Neural cell (in vitro differentiated cells): ENCODE measurements at regions not wholly inside any gene's neighbourhood (a gene's known extent, or its start where the extent isn't known, plus 50 kb on each side); places are given as distances from the start of the nearest gene placed in this dataset.

Experiments
- H2AFZ ChIP-seq: fragments of 200-600, 300-800 bp; sonication (generic), shearing (Covaris generic); 2 replicates; pipeline ENCODE4 v1.6.0; 2014; ENCODE audit warnings: low read depth, mild to moderate bottlenecking, antibody characterized with exemption, low read length, moderate library complexity
- H3F3A ChIP-seq: fragments of 200-600 bp; shearing (Covaris generic); 2 replicates; pipeline ENCODE4 v1.6.1; 2016; ENCODE audit warnings: mild to moderate bottlenecking, moderate library complexity, mixed read lengths, antibody characterized with exemption, low read length; ENCODE audit not compliant: insufficient read depth, poor library complexity, severe bottlenecking
- H3K27ac ChIP-seq: fragments of 200-600, 300-800 bp; sonication (generic), shearing (Covaris generic); 2 replicates; pipeline ENCODE4 v1.5.1; 2014; ENCODE audit warnings: mild to moderate bottlenecking, low read length, moderate library complexity
- H3K27me3 ChIP-seq: fragments of 300-800, 200-600 bp; sonication (generic), shearing (Covaris generic); 2 replicates; pipeline ENCODE4 v1.6.0; 2014; ENCODE audit warnings: mild to moderate bottlenecking, low read depth, low read length, moderate library complexity; ENCODE audit not compliant: insufficient read depth
- H3K36me3 ChIP-seq: fragments of 300-800, 200-600 bp; sonication (generic), shearing (Covaris generic); 2 replicates; pipeline ENCODE4 v1.5.1; 2014; ENCODE audit warnings: mild to moderate bottlenecking, antibody characterized with exemption, low read length, moderate library complexity; ENCODE audit not compliant: insufficient read depth
- H3K4me2 ChIP-seq: fragments of 300-800, 200-600 bp; sonication (generic), shearing (Covaris generic); 2 replicates; pipeline ENCODE4 v1.6.0; 2014; ENCODE audit warnings: mild to moderate bottlenecking, low read length
- H3K4me3 ChIP-seq: fragments of 300-800, 200-600 bp; sonication (generic), shearing (Covaris generic); 2 replicates; pipeline ENCODE4 v1.5.1; 2014; ENCODE audit warnings: mild to moderate bottlenecking, low read length, moderate library complexity
- H3K79me2 ChIP-seq: fragments of 200-600 bp; shearing (Covaris generic); replicated peaks from 2 replicates; pipeline ENCODE4 v1.6.0; 2014; ENCODE audit warnings: mild to moderate bottlenecking, low read length, moderate library complexity; ENCODE audit not compliant: insufficient read depth
- H3K9ac ChIP-seq: fragments of 300-800, 200-600 bp; sonication (generic), shearing (Covaris generic); 2 replicates; pipeline ENCODE4 v1.6.1; 2016; ENCODE audit warnings: mild to moderate bottlenecking, low read length, mixed read lengths
- H3K9me2 ChIP-seq: fragments of 200-600 bp; shearing (Covaris generic); 2 replicates; pipeline ENCODE4 v1.6.1; 2016; ENCODE audit warnings: mild to moderate bottlenecking, low read length, mixed read lengths; ENCODE audit not compliant: insufficient read depth
- H3K9me3 ChIP-seq: fragments of 200-600, 300-800 bp; sonication (generic), shearing (Covaris generic); 2 replicates; pipeline ENCODE4 v1.6.1; 2016; ENCODE audit warnings: mild to moderate bottlenecking, mixed run types, low read length, moderate library complexity, mixed read lengths
- H4K20me1 ChIP-seq: fragments of 200-600 bp; shearing (Covaris generic); 2 replicates; pipeline ENCODE4 v1.6.1; 2016; ENCODE audit warnings: mild to moderate bottlenecking, mixed run types; ENCODE audit not compliant: insufficient read depth
- CTCF ChIP-seq: fragments of 450-650 bp; IDR thresholded peaks from 2 replicates; pipeline ENCODE4 v1.5.1; 2014; ENCODE audit warnings: antibody characterized with exemption, mild to moderate bottlenecking, moderate library complexity; ENCODE audit not compliant: poor library complexity, severe bottlenecking
- EP300 ChIP-seq: fragments of 450-650 bp; conservative IDR thresholded peaks from 2 replicates; pipeline ENCODE4 v1.6.1; 2014; ENCODE audit warnings: antibody characterized with exemption, mild to moderate bottlenecking, moderate library complexity; ENCODE audit not compliant: poor library complexity, severe bottlenecking
- EZH2 ChIP-seq: fragments of 200-600, 300-800 bp; shearing (Covaris generic), sonication (generic); IDR thresholded peaks from 2 replicates; pipeline ENCODE4 v1.6.1; 2014; ENCODE audit warnings: antibody characterized with exemption, low read length, borderline replicate concordance, mild to moderate bottlenecking; ENCODE audit not compliant: insufficient read depth, poor library complexity, severe bottlenecking
- MXI1 ChIP-seq: fragments of 450-650 bp; conservative IDR thresholded peaks from 2 replicates; pipeline ENCODE4 v1.6.1; 2014; ENCODE audit warnings: antibody characterized with exemption, mild to moderate bottlenecking; ENCODE audit not compliant: poor library complexity, severe bottlenecking
- POLR2AphosphoS5 ChIP-seq: IDR thresholded peaks from 2 replicates; pipeline ENCODE4 v1.6.1; 2012
- RAD21 ChIP-seq: fragments of 450-650 bp; conservative IDR thresholded peaks from 2 replicates; pipeline ENCODE4 v1.6.1; 2014; ENCODE audit warnings: antibody characterized with exemption, mild to moderate bottlenecking, moderate library complexity
- SMC3 ChIP-seq: fragments of 450-650 bp; conservative IDR thresholded peaks from 2 replicates; pipeline ENCODE4 v1.6.1; 2014; ENCODE audit warnings: antibody characterized with exemption, mild to moderate bottlenecking, moderate library complexity; ENCODE audit not compliant: poor library complexity
- TAF1 ChIP-seq: IDR thresholded peaks from 2 replicates; pipeline ENCODE4 v1.6.1; 2012; ENCODE audit warnings: low read depth
- TF ChIP-seq, protein P1 (sequence below): IDR thresholded peaks from 2 replicates; pipeline ENCODE4 v1.6.1; 2012; ENCODE audit warnings: borderline replicate concordance

DNA sequence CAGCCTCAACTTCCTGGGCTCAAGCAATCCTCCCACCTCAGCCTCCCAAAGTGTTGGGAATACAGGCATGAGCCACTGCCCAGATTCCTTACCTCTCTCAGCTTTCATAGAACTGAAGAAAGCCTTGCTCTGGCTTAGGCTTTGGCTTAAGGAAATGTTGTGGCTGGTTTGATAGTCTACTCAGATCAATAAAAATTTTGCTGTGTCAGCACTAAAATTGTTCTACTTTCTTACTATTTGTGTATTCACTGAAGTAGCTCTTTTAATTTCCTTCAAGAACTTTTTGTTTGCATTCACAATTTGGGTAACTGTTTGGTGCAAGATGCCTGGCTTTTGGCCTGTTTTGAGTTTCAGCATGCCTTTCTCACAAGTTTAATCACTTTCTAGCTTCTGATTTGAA, 634.0 kb upstream of the FSHR start:
- Histone ChIP-seq H3K36me3 (no peaks in the 10 kb centered on the region), H3K27ac (no peak overlapping the region), H3K79me2 (no peaks in the 10 kb centered on the region), H3K4me2 (no peak overlapping the region), H4K20me1 (no peaks in the 10 kb centered on the region), H3F3A (no peaks in the 10 kb centered on the region), H3K4me3 (no peak overlapping the region), H3K9ac (no peak overlapping the region), H3K9me2 (no peaks in the 10 kb centered on the region), H3K27me3 (no peaks in the 10 kb centered on the region), H2AFZ (no peak overlapping the region), H3K9me3 (no peaks in the 10 kb centered on the region)
- TF ChIP-seq TAF1 (no peak), RAD21 (no peak), CTCF (no peak), EZH2 (no peak), MXI1 (no peak), EP300 (no peak), SMC3 (no peak), POLR2AphosphoS5 (no peak)
- TF ChIP-seq, protein P1, sequence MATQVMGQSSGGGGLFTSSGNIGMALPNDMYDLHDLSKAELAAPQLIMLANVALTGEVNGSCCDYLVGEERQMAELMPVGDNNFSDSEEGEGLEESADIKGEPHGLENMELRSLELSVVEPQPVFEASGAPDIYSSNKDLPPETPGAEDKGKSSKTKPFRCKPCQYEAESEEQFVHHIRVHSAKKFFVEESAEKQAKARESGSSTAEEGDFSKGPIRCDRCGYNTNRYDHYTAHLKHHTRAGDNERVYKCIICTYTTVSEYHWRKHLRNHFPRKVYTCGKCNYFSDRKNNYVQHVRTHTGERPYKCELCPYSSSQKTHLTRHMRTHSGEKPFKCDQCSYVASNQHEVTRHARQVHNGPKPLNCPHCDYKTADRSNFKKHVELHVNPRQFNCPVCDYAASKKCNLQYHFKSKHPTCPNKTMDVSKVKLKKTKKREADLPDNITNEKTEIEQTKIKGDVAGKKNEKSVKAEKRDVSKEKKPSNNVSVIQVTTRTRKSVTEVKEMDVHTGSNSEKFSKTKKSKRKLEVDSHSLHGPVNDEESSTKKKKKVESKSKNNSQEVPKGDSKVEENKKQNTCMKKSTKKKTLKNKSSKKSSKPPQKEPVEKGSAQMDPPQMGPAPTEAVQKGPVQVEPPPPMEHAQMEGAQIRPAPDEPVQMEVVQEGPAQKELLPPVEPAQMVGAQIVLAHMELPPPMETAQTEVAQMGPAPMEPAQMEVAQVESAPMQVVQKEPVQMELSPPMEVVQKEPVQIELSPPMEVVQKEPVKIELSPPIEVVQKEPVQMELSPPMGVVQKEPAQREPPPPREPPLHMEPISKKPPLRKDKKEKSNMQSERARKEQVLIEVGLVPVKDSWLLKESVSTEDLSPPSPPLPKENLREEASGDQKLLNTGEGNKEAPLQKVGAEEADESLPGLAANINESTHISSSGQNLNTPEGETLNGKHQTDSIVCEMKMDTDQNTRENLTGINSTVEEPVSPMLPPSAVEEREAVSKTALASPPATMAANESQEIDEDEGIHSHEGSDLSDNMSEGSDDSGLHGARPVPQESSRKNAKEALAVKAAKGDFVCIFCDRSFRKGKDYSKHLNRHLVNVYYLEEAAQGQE: no peak

- no peak overlapping the region for H3K4me3 ChIP-seq
- no peaks in the 10 kb centered on the region for H3K9me2 ChIP-seq
- no peaks in the 10 kb centered on the region for H3K9me3 ChIP-seq
- no peaks in the 10 kb centered on the region for H3K79me2 ChIP-seq
- H3K27ac ChIP-seq: no peak overlapping the region
- H4K20me1 ChIP-seq: no peaks in the 10 kb centered on the region
- no peak overlapping the region for H3K4me2 ChIP-seq
- H3K27me3 ChIP-seq: no peaks in the 10 kb centered on the region
- H2AFZ ChIP-seq: no peak overlapping the region
- H3K36me3 ChIP-seq: no peaks in the 10 kb centered on the region
- no peaks in the 10 kb centered on the region for H3F3A ChIP-seq
- no peak overlapping the region for H3K9ac ChIP-seq
- TF ChIP-seq MXI1 (no peak), TAF1 (no peak), EZH2 (no peak)
- TF ChIP-seq, protein P1: no peak
Observed at GRCh38 chr2:49780949-49781348, 626.6 kb upstream of the FSHR start.
